ENCODE measurements at regions not wholly inside any gene's neighbourhood (a gene's known extent, or its start where the extent isn't known, plus 50 kb on each side); places are given as distances from the start of the nearest gene placed in this dataset.
A peak's percentile ranks its signal among the peaks of the same experiment; 100 is the strongest.

GRCh38 chr4:146098397-146098796 is 77.1 kb upstream of the LSM6 start:
- H3K36me3 Mint-ChIP-seq, result no peaks in the 10 kb centered on the region
- H3K4me3 Mint-ChIP-seq, result no peak overlapping the region
- H3K27me3 ChIP-seq (ENCODE audit: insufficient read depth, low read length, poor library complexity, severe bottlenecking), result no peaks in the 10 kb centered on the region
- H3K27me3 Mint-ChIP-seq, result peaks cover 5 to 19% of the 10 kb centered on the region in 2 donors
- POLR2A ChIA-PET, result no interaction called here
- no peaks in the 10 kb centered on the region for H3K36me3 ChIP-seq (ENCODE audit: insufficient read depth, low read length)
- no peaks in the 10 kb centered on the region for H3K4me1 Mint-ChIP-seq
- no peak overlapping the region for H3K4me3 ChIP-seq (ENCODE audit: low read length)
- CTCF ChIA-PET, result no interaction called here
- peaks cover 0 to 4% (median 0%) of the 10 kb centered on the region in 5 donors for H3K9me3 Mint-ChIP-seq
- H3K4me1 ChIP-seq (ENCODE audit: insufficient read depth, low read length), result no peaks in the 10 kb centered on the region
- H3K27ac Mint-ChIP-seq, result no peak overlapping the region
- no peak overlapping the region for H3K27ac ChIP-seq (ENCODE audit: low read depth, low read length)
- no peaks in the 10 kb centered on the region for H3K9me3 ChIP-seq (ENCODE audit: low read length)
- DNase-seq, result no peak

GRCh38 chr4:146096371-146096770 is 79.1 kb upstream of the LSM6 start:
- Mint-ChIP-seq H3K27me3 (peaks cover 5 to 17% of the 10 kb centered on the region in 2 donors), H3K27ac (no peak overlapping the region), H3K4me3 (no peak overlapping the region), H3K36me3 (no peaks in the 10 kb centered on the region), H3K9me3 (peaks cover 0 to 4% (median 0%) of the 10 kb centered on the region in 5 donors), H3K4me1 (no peaks in the 10 kb centered on the region)
- Histone ChIP-seq H3K36me3 (ENCODE audit: insufficient read depth, low read length) (no peaks in the 10 kb centered on the region), H3K4me1 (ENCODE audit: insufficient read depth, low read length) (no peaks in the 10 kb centered on the region), H3K4me3 (ENCODE audit: low read length) (no peak overlapping the region), H3K27ac (ENCODE audit: low read depth, low read length) (no peak overlapping the region), H3K27me3 (ENCODE audit: insufficient read depth, low read length, poor library complexity, severe bottlenecking) (no peaks in the 10 kb centered on the region), H3K9me3 (ENCODE audit: low read length) (no peaks in the 10 kb centered on the region)
- ChIA-PET CTCF (interaction anchor here (0.6 kb wide), 1 partner anchor 28 kb away, joined by 3 read pairs; no protein-coding TSS in a partner anchor), POLR2A (no interaction called here)
- DNase-seq, result no peak

GRCh38 chr4:146095860-146096259 is 79.7 kb upstream of the LSM6 start:
- no peak overlapping the region for H3K4me3 ChIP-seq (ENCODE audit: low read length)
- H3K9me3 ChIP-seq (ENCODE audit: low read length), result no peaks in the 10 kb centered on the region
- H3K36me3 ChIP-seq (ENCODE audit: insufficient read depth, low read length), result no peaks in the 10 kb centered on the region
- Mint-ChIP-seq H3K36me3 (no peaks in the 10 kb centered on the region), H3K27ac (no peak overlapping the region), H3K27me3 (peaks cover 3 to 18% of the 10 kb centered on the region in 2 donors), H3K4me3 (no peak overlapping the region), H3K9me3 (peaks cover 0 to 1% (median 0%) of the 10 kb centered on the region in 5 donors), H3K4me1 (no peaks in the 10 kb centered on the region)
- ChIA-PET CTCF (interaction anchor here (0.6 to 1.6 kb wide), 2 partner anchors 28 to 821 kb away, joined by 3 read pairs; no protein-coding TSS in a partner anchor), POLR2A (no interaction called here)
- no peaks in the 10 kb centered on the region for H3K27me3 ChIP-seq (ENCODE audit: insufficient read depth, low read length, poor library complexity, severe bottlenecking)
- no peak for DNase-seq
- no peaks in the 10 kb centered on the region for H3K4me1 ChIP-seq (ENCODE audit: insufficient read depth, low read length)
- H3K27ac ChIP-seq (ENCODE audit: low read depth, low read length), result no peak overlapping the region

- DNase-seq, result peak in 1 of 5 donors; percentile 0
- no peaks in the 10 kb centered on the region for H3K9me3 Mint-ChIP-seq
- H3K4me3 Mint-ChIP-seq, result no peak overlapping the region
- CTCF ChIA-PET, result interaction anchor here (1.0 to 1.6 kb wide), 2 partner anchors 14 to 821 kb away, joined by 3 read pairs; no protein-coding TSS in a partner anchor
- no peaks in the 10 kb centered on the region for H3K36me3 Mint-ChIP-seq
- H3K27ac Mint-ChIP-seq, result no peak overlapping the region
- peaks cover 2 to 23% of the 10 kb centered on the region in 2 donors for H3K27me3 Mint-ChIP-seq
- no peaks in the 10 kb centered on the region for H3K4me1 ChIP-seq (ENCODE audit: insufficient read depth, low read length)
- no peaks in the 10 kb centered on the region for H3K9me3 ChIP-seq (ENCODE audit: low read length)
- H3K27me3 ChIP-seq (ENCODE audit: insufficient read depth, low read length, poor library complexity, severe bottlenecking), result no peaks in the 10 kb centered on the region
- H3K27ac ChIP-seq (ENCODE audit: low read depth, low read length), result no peak overlapping the region
- no peaks in the 10 kb centered on the region for H3K36me3 ChIP-seq (ENCODE audit: insufficient read depth, low read length)
- no peak overlapping the region for H3K4me3 ChIP-seq (ENCODE audit: low read length)
- H3K4me1 Mint-ChIP-seq, result no peaks in the 10 kb centered on the region
- POLR2A ChIA-PET, result no interaction called here
Observed at GRCh38 chr4:146095091-146095690, 80.3 kb upstream of the LSM6 start.

- H3K4me3 ChIP-seq (ENCODE audit: low read length), result no peak overlapping the region
- POLR2A ChIA-PET, result no interaction called here
- Mint-ChIP-seq H3K36me3 (no peaks in the 10 kb centered on the region), H3K27me3 (peaks cover 0 to 40% of the 10 kb centered on the region in 2 donors), H3K4me3 (no peak overlapping the region), H3K27ac (no peak overlapping the region), H3K4me1 (no peaks in the 10 kb centered on the region), H3K9me3 (no peaks in the 10 kb centered on the region)
- H3K36me3 ChIP-seq (ENCODE audit: insufficient read depth, low read length), result no peaks in the 10 kb centered on the region
- no peaks in the 10 kb centered on the region for H3K9me3 ChIP-seq (ENCODE audit: low read length)
- CTCF ChIA-PET, result no interaction called here
- no peaks in the 10 kb centered on the region for H3K4me1 ChIP-seq (ENCODE audit: insufficient read depth, low read length)
- H3K27me3 ChIP-seq (ENCODE audit: insufficient read depth, low read length, poor library complexity, severe bottlenecking), result no peaks in the 10 kb centered on the region
- no peak for DNase-seq
- H3K27ac ChIP-seq (ENCODE audit: low read depth, low read length), result no peak overlapping the region
Observed at GRCh38 chr4:146088690-146089089, 86.8 kb upstream of the LSM6 start.

- no peak overlapping the region for H3K4me3 Mint-ChIP-seq
- peaks cover 0 to 42% of the 10 kb centered on the region in 2 donors for H3K27me3 Mint-ChIP-seq
- Histone ChIP-seq H3K27ac (ENCODE audit: low read depth, low read length) (no peak overlapping the region), H3K27me3 (ENCODE audit: insufficient read depth, low read length, poor library complexity, severe bottlenecking) (no peaks in the 10 kb centered on the region), H3K4me1 (ENCODE audit: insufficient read depth, low read length) (no peaks in the 10 kb centered on the region), H3K36me3 (ENCODE audit: insufficient read depth, low read length) (no peaks in the 10 kb centered on the region), H3K4me3 (ENCODE audit: low read length) (no peak overlapping the region), H3K9me3 (ENCODE audit: low read length) (no peaks in the 10 kb centered on the region)
- DNase-seq, result no peak
- no peaks in the 10 kb centered on the region for H3K36me3 Mint-ChIP-seq
- no peaks in the 10 kb centered on the region for H3K4me1 Mint-ChIP-seq
- CTCF ChIA-PET, result interaction anchor here (1.0 kb wide), 1 partner anchor 9 kb away, joined by 3 read pairs; no protein-coding TSS in a partner anchor
- POLR2A ChIA-PET, result no interaction called here
- H3K9me3 Mint-ChIP-seq, result no peaks in the 10 kb centered on the region
- no peak overlapping the region for H3K27ac Mint-ChIP-seq
Observed at GRCh38 chr4:146087856-146088255, 87.7 kb upstream of the LSM6 start.

GRCh38 chr4:146076081-146076480 is 99.4 kb upstream of the LSM6 start:
- Mint-ChIP-seq H3K4me3 (no peak overlapping the region), H3K27ac (no peak overlapping the region), H3K27me3 (peaks cover 9 to 45% of the 10 kb centered on the region in 2 donors), H3K4me1 (no peaks in the 10 kb centered on the region), H3K36me3 (no peaks in the 10 kb centered on the region), H3K9me3 (no peaks in the 10 kb centered on the region)
- no peaks in the 10 kb centered on the region for H3K9me3 ChIP-seq (ENCODE audit: low read length)
- ChIA-PET POLR2A (no interaction called here), CTCF (interaction anchor here (1.0 kb wide), 1 partner anchor 17 kb away, joined by 3 read pairs; no protein-coding TSS in a partner anchor)
- no peaks in the 10 kb centered on the region for H3K36me3 ChIP-seq (ENCODE audit: insufficient read depth, low read length)
- peaks cover 6% of the 10 kb centered on the region for H3K27me3 ChIP-seq (ENCODE audit: insufficient read depth, low read length, poor library complexity, severe bottlenecking)
- H3K27ac ChIP-seq (ENCODE audit: low read depth, low read length), result no peak overlapping the region
- no peak for DNase-seq
- H3K4me1 ChIP-seq (ENCODE audit: insufficient read depth, low read length), result no peaks in the 10 kb centered on the region
- H3K4me3 ChIP-seq (ENCODE audit: low read length), result no peak overlapping the region

- no peaks in the 10 kb centered on the region for H3K4me1 Mint-ChIP-seq
- H3K4me3 Mint-ChIP-seq, result no peak overlapping the region
- no peaks in the 10 kb centered on the region for H3K9me3 Mint-ChIP-seq
- peaks cover 2% of the 10 kb centered on the region for H3K27me3 ChIP-seq (ENCODE audit: insufficient read depth, low read length, poor library complexity, severe bottlenecking)
- H3K27me3 Mint-ChIP-seq, result peaks cover 9 to 39% of the 10 kb centered on the region in 2 donors
- no peaks in the 10 kb centered on the region for H3K36me3 ChIP-seq (ENCODE audit: insufficient read depth, low read length)
- no peak overlapping the region for H3K27ac Mint-ChIP-seq
- POLR2A ChIA-PET, result no interaction called here
- H3K27ac ChIP-seq (ENCODE audit: low read depth, low read length), result no peak overlapping the region
- H3K36me3 Mint-ChIP-seq, result no peaks in the 10 kb centered on the region
- no peak for DNase-seq
- no peaks in the 10 kb centered on the region for H3K4me1 ChIP-seq (ENCODE audit: insufficient read depth, low read length)
- no peaks in the 10 kb centered on the region for H3K9me3 ChIP-seq (ENCODE audit: low read length)
- CTCF ChIA-PET, result no interaction called here
- no peak overlapping the region for H3K4me3 ChIP-seq (ENCODE audit: low read length)
Observed at GRCh38 chr4:146073517-146073916, 102.0 kb upstream of the LSM6 start.

Measured in CD8-positive, alpha-beta memory T cell (primary cell).